SK-N-SH treated with all-trans-retinoic acid at 6 μM for 48 hours (cell line): ENCODE measurements at regions not wholly inside any gene's neighbourhood (a gene's known extent, or its start where the extent isn't known, plus 50 kb on each side); places are given as distances from the start of the nearest gene placed in this dataset.

Experiments used
- ATAC-seq: fragments of 200-7000 bp; cut with Tn5 transposase; 3 replicates; pipeline ENCODE4 v1.9.1; 2020; ENCODE audit warnings: mild to moderate bottlenecking, moderate library complexity
- ARNTL ChIP-seq: fragments of 450-650 bp; formaldehyde crosslinking; IDR thresholded peaks from 2 replicates; pipeline ENCODE4 v1.5.0; 2020; ENCODE audit warnings: low read depth, mild to moderate bottlenecking, moderate library complexity, borderline replicate concordance
- BACH2 ChIP-seq: fragments of 250-450 bp; sonication (Bioruptor Pico); IDR thresholded peaks from 2 replicates; pipeline ENCODE4 v1.9.0; 2021; ENCODE audit warnings: mild to moderate bottlenecking, borderline replicate concordance
- CSDC2 ChIP-seq: fragments of 250-450 bp; sonication (Bioruptor Pico); IDR thresholded peaks from 2 replicates; pipeline ENCODE4 v1.5.0; 2020; ENCODE audit warnings: mild to moderate bottlenecking, moderate library complexity
- GLIS3 ChIP-seq: fragments of 250-450 bp; sonication (Bioruptor Pico); IDR thresholded peaks from 2 replicates; pipeline ENCODE4 v1.5.0; 2020; ENCODE audit warnings: mild to moderate bottlenecking, moderate library complexity
- ISL1 ChIP-seq: fragments of 250-450 bp; sonication (Bioruptor Pico); IDR thresholded peaks from 2 replicates; pipeline ENCODE4 v2.1.2; 2022; ENCODE audit warnings: mild to moderate bottlenecking, moderate library complexity
- OSR1 ChIP-seq: fragments of 250-450 bp; sonication (Bioruptor Pico); IDR thresholded peaks from 2 replicates; pipeline ENCODE4 v1.8.0; 2022; ENCODE audit warnings: moderate library complexity, mild to moderate bottlenecking, inconsistent platforms
- PATZ1 ChIP-seq: fragments of 250-450 bp; sonication (Bioruptor Pico); IDR thresholded peaks from 2 replicates; pipeline ENCODE4 v1.8.0; 2020; ENCODE audit warnings: mild to moderate bottlenecking, moderate library complexity, borderline replicate concordance
- POU6F1 ChIP-seq: fragments of 250-450 bp; sonication (Bioruptor Pico); IDR thresholded peaks from 2 replicates; pipeline ENCODE4 v1.8.0; 2021; ENCODE audit warnings: low read depth, mild to moderate bottlenecking, moderate library complexity, borderline replicate concordance
- PPARA ChIP-seq: fragments of 250-450 bp; sonication (Bioruptor Pico); IDR thresholded peaks from 2 replicates; pipeline ENCODE4 v1.5.0; 2020; ENCODE audit warnings: mild to moderate bottlenecking, borderline replicate concordance
- SNAI2 ChIP-seq: fragments of 250-450 bp; sonication (Bioruptor Pico); IDR thresholded peaks from 2 replicates; pipeline ENCODE4 v1.5.0; 2020; ENCODE audit warnings: mild to moderate bottlenecking, moderate library complexity
- TCF4 ChIP-seq: fragments of 250-450 bp; sonication (Bioruptor Pico); IDR thresholded peaks from 2 replicates; pipeline ENCODE4 v1.8.0; 2021; ENCODE audit warnings: mild to moderate bottlenecking, moderate library complexity, borderline replicate concordance
- TOX ChIP-seq: fragments of 250-450 bp; sonication (Bioruptor Pico); IDR thresholded peaks from 2 replicates; pipeline ENCODE4 v1.8.0; 2021; ENCODE audit warnings: mild to moderate bottlenecking, moderate library complexity, borderline replicate concordance
- TSHZ2 ChIP-seq: fragments of 250-450 bp; sonication (Bioruptor Pico); IDR thresholded peaks from 2 replicates; pipeline ENCODE4 v1.5.0; 2020; ENCODE audit warnings: mild to moderate bottlenecking, moderate library complexity
- ZC3H10 ChIP-seq: fragments of 250-450 bp; sonication (Bioruptor Pico); IDR thresholded peaks from 2 replicates; pipeline ENCODE4 v1.5.1; 2021; ENCODE audit warnings: mild to moderate bottlenecking, moderate library complexity
- ZFP3 ChIP-seq: fragments of 250-450 bp; sonication (Bioruptor Pico); IDR thresholded peaks from 2 replicates; pipeline ENCODE4 v1.5.0; 2020; ENCODE audit warnings: mild to moderate bottlenecking, moderate library complexity
- ZFP30 ChIP-seq: fragments of 450-650 bp; formaldehyde crosslinking; IDR thresholded peaks from 2 replicates; pipeline ENCODE4 v1.5.0; 2022; ENCODE audit warnings: mild to moderate bottlenecking, moderate library complexity
- ZNF565 ChIP-seq: fragments of 450-650 bp; formaldehyde crosslinking; conservative IDR thresholded peaks from 2 replicates; pipeline ENCODE4 v1.5.0; 2020; ENCODE audit warnings: low read depth, mild to moderate bottlenecking, moderate library complexity
- ZNF70 ChIP-seq: fragments of 450-650 bp; formaldehyde crosslinking; IDR thresholded peaks from 2 replicates; pipeline ENCODE4 v1.5.0; 2020; ENCODE audit warnings: mild to moderate bottlenecking, moderate library complexity
- ZNF8 ChIP-seq: fragments of 450-650 bp; formaldehyde crosslinking; IDR thresholded peaks from 2 replicates; pipeline ENCODE4 v1.5.0; 2020; ENCODE audit warnings: mild to moderate bottlenecking, moderate library complexity

- ATAC-seq: no peak
- TF ChIP-seq ZFP3 (CRISPR knock-in tag) (no peak), OSR1 (CRISPR knock-in tag) (no peak), SNAI2 (CRISPR knock-in tag) (no peak), BACH2 (CRISPR knock-in tag) (no peak), ZNF565 (no peak), TCF4 (CRISPR knock-in tag) (no peak), POU6F1 (CRISPR knock-in tag) (no peak), ZNF8 (no peak), ISL1 (CRISPR knock-in tag) (no peak)
- TF ChIP-seq, all 23 proteins: peak for 0
These were observed 154.4 kb upstream of the TLL1 start for GRCh38 chr4:165718660-165719059.

- no peak for TF ChIP-seq OSR1 (CRISPR knock-in tag)
- TF ChIP-seq PPARA (CRISPR knock-in tag): no peak
- no peak for TF ChIP-seq TCF4 (CRISPR knock-in tag)
- TF ChIP-seq BACH2 (CRISPR knock-in tag): no peak
- TF ChIP-seq ZNF70 (CRISPR knock-in tag): no peak
- no peak for TF ChIP-seq ZC3H10 (CRISPR knock-in tag)
- TF ChIP-seq CSDC2 (CRISPR knock-in tag): no peak
- no peak for TF ChIP-seq TSHZ2 (CRISPR knock-in tag)
- TF ChIP-seq TOX: no peak
- no peak for ATAC-seq
These were observed 152.5 kb upstream of the TLL1 start for GRCh38 chr4:165720411-165721082.

- no peak for ATAC-seq
- TF ChIP-seq TCF4 (CRISPR knock-in tag) (no peak), ZFP30 (no peak), PPARA (CRISPR knock-in tag) (no peak), SNAI2 (CRISPR knock-in tag) (no peak), PATZ1 (CRISPR knock-in tag) (no peak), TSHZ2 (CRISPR knock-in tag) (no peak), OSR1 (CRISPR knock-in tag) (no peak), CSDC2 (CRISPR knock-in tag) (no peak), ARNTL (CRISPR knock-in tag) (no peak), ZFP3 (CRISPR knock-in tag) (no peak), TOX (no peak), BACH2 (CRISPR knock-in tag) (no peak), ZNF70 (CRISPR knock-in tag) (no peak), ISL1 (CRISPR knock-in tag) (no peak), GLIS3 (CRISPR knock-in tag) (no peak)
These were observed 151.2 kb upstream of the TLL1 start for GRCh38 chr4:165721815-165722214.
